ENCODE measurements at regions not wholly inside any gene's neighbourhood (a gene's known extent, or its start where the extent isn't known, plus 50 kb on each side); places are given as distances from the start of the nearest gene placed in this dataset.

DNA sequence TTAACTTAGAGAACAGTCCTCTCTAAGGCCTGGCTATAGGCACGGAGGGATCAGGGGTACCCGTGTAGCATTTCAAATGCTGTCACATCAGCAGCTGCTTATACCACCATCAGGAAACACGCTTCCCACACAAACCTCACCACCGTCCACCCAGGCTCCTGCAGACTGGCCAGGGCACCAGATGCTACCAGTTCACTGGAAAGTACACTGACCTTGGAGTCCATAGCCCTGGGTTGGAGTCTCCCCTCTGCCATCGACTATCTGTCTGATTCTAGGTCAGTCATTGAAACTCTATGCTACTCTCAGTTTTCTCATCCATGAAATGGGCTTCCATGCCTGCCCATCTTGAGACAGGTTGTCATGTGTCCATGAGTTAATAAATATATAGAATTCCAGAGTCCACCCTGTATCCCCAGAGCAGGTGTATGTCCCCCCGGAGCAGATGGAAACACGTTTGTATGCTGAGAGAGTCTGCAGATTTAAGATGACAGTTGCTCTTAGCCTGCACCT is 156.0 kb upstream of the SMAD3 start:
- TF ChIP-seq, protein P1, sequence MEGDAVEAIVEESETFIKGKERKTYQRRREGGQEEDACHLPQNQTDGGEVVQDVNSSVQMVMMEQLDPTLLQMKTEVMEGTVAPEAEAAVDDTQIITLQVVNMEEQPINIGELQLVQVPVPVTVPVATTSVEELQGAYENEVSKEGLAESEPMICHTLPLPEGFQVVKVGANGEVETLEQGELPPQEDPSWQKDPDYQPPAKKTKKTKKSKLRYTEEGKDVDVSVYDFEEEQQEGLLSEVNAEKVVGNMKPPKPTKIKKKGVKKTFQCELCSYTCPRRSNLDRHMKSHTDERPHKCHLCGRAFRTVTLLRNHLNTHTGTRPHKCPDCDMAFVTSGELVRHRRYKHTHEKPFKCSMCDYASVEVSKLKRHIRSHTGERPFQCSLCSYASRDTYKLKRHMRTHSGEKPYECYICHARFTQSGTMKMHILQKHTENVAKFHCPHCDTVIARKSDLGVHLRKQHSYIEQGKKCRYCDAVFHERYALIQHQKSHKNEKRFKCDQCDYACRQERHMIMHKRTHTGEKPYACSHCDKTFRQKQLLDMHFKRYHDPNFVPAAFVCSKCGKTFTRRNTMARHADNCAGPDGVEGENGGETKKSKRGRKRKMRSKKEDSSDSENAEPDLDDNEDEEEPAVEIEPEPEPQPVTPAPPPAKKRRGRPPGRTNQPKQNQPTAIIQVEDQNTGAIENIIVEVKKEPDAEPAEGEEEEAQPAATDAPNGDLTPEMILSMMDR (IDR thresholded peaks at IDR 0.05; ENCODE audit: insufficient read depth, low read length, poor library complexity, severe bottlenecking), result no peak
- Histone ChIP-seq H3K4me3 (replicated peaks; ENCODE audit: low read depth, low read length) (no peak overlapping the region), H3K27me3 (replicated peaks; ENCODE audit: control insufficient read depth, insufficient read depth, low read length) (no peaks in the 10 kb centered on the region; the same call in 1 of the 2 replicates), H3K36me3 (ENCODE audit: control insufficient read depth, insufficient read depth, low read length) (no peaks in the 10 kb centered on the region)
- no peak for DNase-seq (ENCODE audit: extremely low read depth, insufficient read length)

DNA sequence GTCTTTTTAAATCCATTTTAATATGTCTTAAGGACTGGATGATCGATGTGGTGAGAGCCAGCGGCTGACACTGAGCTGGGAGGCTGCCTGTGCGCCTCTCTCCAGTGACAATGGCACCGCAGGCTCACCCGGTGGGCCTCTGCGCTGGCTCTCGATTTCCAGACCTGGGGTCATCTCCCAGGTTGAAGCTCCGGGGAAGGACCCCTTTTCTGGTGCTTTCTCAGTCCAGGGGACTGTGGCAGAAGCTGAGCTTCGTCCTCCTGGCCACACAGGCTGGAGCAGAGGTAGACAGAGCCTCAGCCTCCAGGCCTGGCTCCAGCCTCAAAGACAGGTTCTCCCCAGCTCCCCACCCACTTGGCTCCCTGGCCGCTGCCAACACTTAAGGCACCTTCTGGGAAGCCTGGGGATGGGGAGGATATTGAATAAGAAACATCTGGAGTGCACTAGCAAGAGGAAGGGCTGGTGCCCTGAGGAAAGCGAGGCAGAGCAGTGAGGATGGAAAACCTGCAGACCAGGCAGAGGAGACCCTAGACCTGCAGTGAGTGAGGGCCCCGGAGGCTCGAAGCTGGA is 154.2 kb upstream of the SMAD3 start:
- H3K36me3 ChIP-seq (ENCODE audit: control insufficient read depth, insufficient read depth, low read length), result no peaks in the 10 kb centered on the region
- TF ChIP-seq, protein P1 (IDR thresholded peaks at IDR 0.05; ENCODE audit: insufficient read depth, low read length, poor library complexity, severe bottlenecking), result no peak
- no peaks in the 10 kb centered on the region; the same call in 1 of the 2 replicates for H3K27me3 ChIP-seq (replicated peaks; ENCODE audit: control insufficient read depth, insufficient read depth, low read length)
- H3K4me3 ChIP-seq (replicated peaks; ENCODE audit: low read depth, low read length), result no peak overlapping the region
- no peak for DNase-seq (ENCODE audit: extremely low read depth, insufficient read length)

DNA sequence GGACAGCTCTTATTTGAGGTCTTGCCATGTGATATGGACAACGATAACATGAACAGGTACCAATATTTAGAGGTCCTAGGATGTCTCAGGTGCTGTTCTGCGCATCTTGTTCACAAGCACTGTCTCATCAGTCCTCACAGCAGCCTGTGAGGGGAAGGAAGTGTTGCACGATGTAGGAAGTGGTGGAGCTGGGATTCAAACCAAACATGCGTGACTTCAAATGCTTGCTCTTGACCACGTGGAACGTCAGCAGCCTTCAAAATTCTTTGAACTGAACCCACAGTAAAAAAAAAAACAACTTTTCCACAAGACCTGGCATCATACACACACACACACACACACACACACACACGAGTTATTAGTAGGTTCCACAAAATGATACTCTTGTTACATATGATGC is 153.4 kb upstream of the SMAD3 start:
- Histone ChIP-seq H3K27me3 (replicated peaks; ENCODE audit: control insufficient read depth, insufficient read depth, low read length) (no peaks in the 10 kb centered on the region; the same call in 1 of the 2 replicates), H3K4me3 (replicated peaks; ENCODE audit: low read depth, low read length) (no peak overlapping the region), H3K36me3 (ENCODE audit: control insufficient read depth, insufficient read depth, low read length) (no peaks in the 10 kb centered on the region)
- DNase-seq (ENCODE audit: extremely low read depth, insufficient read length), result no peak
- TF ChIP-seq, protein P1 (IDR thresholded peaks at IDR 0.05; ENCODE audit: insufficient read depth, low read length, poor library complexity, severe bottlenecking), result no peak

DNA sequence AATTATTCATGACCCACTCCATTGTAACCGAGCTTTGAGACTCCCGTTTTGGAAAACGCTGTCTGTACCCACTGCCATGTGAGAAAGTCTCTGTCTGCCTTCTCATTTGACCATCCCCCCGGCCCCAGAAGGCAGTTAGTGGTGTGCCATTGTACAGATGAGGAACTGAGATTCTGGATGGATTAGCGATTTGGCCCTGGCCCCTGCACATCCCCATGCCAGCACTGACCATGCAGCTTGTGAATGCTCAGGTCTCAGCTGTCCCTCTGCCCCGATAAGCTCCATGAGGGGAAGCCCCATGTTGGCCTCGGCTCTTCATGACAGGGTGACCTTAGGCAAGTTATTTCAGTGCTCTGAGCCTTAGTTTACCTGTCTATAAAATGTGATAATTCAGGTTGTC is 153.0 kb upstream of the SMAD3 start:
- H3K4me3 ChIP-seq (replicated peaks; ENCODE audit: low read depth, low read length), result no peak overlapping the region
- no peaks in the 10 kb centered on the region; the same call in 1 of the 2 replicates for H3K27me3 ChIP-seq (replicated peaks; ENCODE audit: control insufficient read depth, insufficient read depth, low read length)
- DNase-seq (ENCODE audit: extremely low read depth, insufficient read length), result no peak
- no peaks in the 10 kb centered on the region for H3K36me3 ChIP-seq (ENCODE audit: control insufficient read depth, insufficient read depth, low read length)
- TF ChIP-seq, protein P1 (IDR thresholded peaks at IDR 0.05; ENCODE audit: insufficient read depth, low read length, poor library complexity, severe bottlenecking), result no peak

DNA sequence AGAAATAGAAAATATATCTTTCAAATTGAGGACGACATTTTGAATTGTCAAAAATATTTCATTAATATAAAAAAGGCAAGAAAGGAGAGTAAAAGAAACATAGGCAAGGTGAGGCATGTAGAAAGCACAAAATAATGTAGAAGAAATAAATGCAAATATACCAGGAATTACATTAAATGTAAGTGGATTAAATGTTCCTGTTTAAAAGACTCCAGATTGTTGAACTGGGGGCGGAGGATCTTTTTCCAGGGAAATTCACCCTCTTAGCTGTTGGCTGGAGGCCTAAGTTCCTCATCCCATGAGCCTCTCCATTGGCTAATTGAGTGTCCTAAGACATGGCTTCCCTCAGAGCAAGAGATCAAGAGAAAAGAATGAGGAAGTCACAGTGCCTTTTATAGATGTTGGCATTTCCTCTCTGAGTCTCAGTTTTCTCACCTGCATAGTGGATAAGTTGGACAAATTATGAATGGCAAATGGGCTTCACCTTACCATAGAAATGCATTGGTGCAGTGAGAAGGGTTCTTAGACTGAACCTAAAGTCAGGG is 147.4 kb upstream of the SMAD3 start:
- DNase-seq (ENCODE audit: extremely low read depth, insufficient read length), result no peak
- no peak overlapping the region for H3K4me3 ChIP-seq (replicated peaks; ENCODE audit: low read depth, low read length)
- no peaks in the 10 kb centered on the region for H3K36me3 ChIP-seq (ENCODE audit: control insufficient read depth, insufficient read depth, low read length)
- no peaks in the 10 kb centered on the region; the same call in 1 of the 2 replicates for H3K27me3 ChIP-seq (replicated peaks; ENCODE audit: control insufficient read depth, insufficient read depth, low read length)
- TF ChIP-seq, protein P1 (IDR thresholded peaks at IDR 0.05; ENCODE audit: insufficient read depth, low read length, poor library complexity, severe bottlenecking), result no peak
